Keratinocyte (primary cell): ENCODE measurements at regions not wholly inside any gene's neighbourhood (a gene's known extent, or its start where the extent isn't known, plus 50 kb on each side); places are given as distances from the start of the nearest gene placed in this dataset.

ENCODE experiments used
- CTCF ChIP-seq, 3 experiments: IDR thresholded peaks in 1 of 3; conservative IDR thresholded peaks in 1 of 3; optimal IDR thresholded peaks in 1 of 3; 2 replicates in 2 of 3; 3 replicates in 1 of 3; pipeline versions ENCODE3 to v1.5.1; 2011; ENCODE audit warnings: low read length in 3 of 3, mild to moderate bottlenecking in 3 of 3, moderate library complexity in 2 of 3, control low read depth in 1 of 3, inconsistent platforms in 1 of 3; ENCODE audit not compliant: insufficient read depth in 2 of 3; ENCODE audit errors: extremely low read depth in 1 of 3
- EZH2 ChIP-seq: IDR thresholded peaks from one replicate; pipeline ENCODE4 v1.6.1; 2012; ENCODE audit warnings: inconsistent platforms, mild to moderate bottlenecking, low read length, moderate library complexity

- no peak for TF ChIP-seq CTCF (optimal IDR thresholded peaks at IDR 0.05 in 1 of 3, IDR thresholded peaks at IDR 0.05 in 1 of 3, conservative IDR thresholded peaks at IDR 0.05 in 1 of 3; ENCODE audit: extremely low read depth in 1 of 3, insufficient read depth in 2 of 3, low read length in 3 of 3)
- TF ChIP-seq EZH2 = no peak
Observed at GRCh38 chr11:112504056-112504455, 243.4 kb upstream of the PLET1 start.
